ENCODE measurements at regions not wholly inside any gene's neighbourhood (a gene's known extent, or its start where the extent isn't known, plus 50 kb on each side); places are given as distances from the start of the nearest gene placed in this dataset.

GRCh38 chr3:132246212-132246611 is 71.0 kb upstream of the ACP3 start:
- DNase-seq, result no peak
- intact Hi-C loops (cut with DNase I), result no loop called here
- H3K36me3 ChIP-seq, result no peaks in the 10 kb centered on the region
- TF ChIP-seq CTCF (IDR thresholded peaks at IDR 0.05), result no peak
- no peak for ATAC-seq
- no peak overlapping the region for H3K27ac ChIP-seq
- H3K4me1 ChIP-seq, result no peaks in the 10 kb centered on the region
- H3K9me3 ChIP-seq, result no peaks in the 10 kb centered on the region
- H3K27me3 ChIP-seq, result no peaks in the 10 kb centered on the region
- no peak overlapping the region for H3K4me3 ChIP-seq

- ATAC-seq (no peak), DNase-seq (no peak)
- Histone ChIP-seq H3K27ac (no peak overlapping the region), H3K36me3 (no peaks in the 10 kb centered on the region), H3K4me3 (no peak overlapping the region), H3K27me3 (no peaks in the 10 kb centered on the region), H3K4me1 (no peaks in the 10 kb centered on the region), H3K9me3 (no peaks in the 10 kb centered on the region)
- intact Hi-C loops (cut with DNase I), result no loop called here
- no peak for TF ChIP-seq CTCF (IDR thresholded peaks at IDR 0.05)
Measured at GRCh38 chr3:132247211-132247610, 70.0 kb upstream of the ACP3 start.

- no peaks in the 10 kb centered on the region for H3K9me3 ChIP-seq
- intact Hi-C loops (cut with DNase I), result no loop called here
- no peaks in the 10 kb centered on the region for H3K36me3 ChIP-seq
- no peak overlapping the region for H3K4me3 ChIP-seq
- DNase-seq, result no peak
- no peaks in the 10 kb centered on the region for H3K27me3 ChIP-seq
- no peak for ATAC-seq
- TF ChIP-seq CTCF (IDR thresholded peaks at IDR 0.05), result no peak
- no peaks in the 10 kb centered on the region for H3K4me1 ChIP-seq
- H3K27ac ChIP-seq, result no peak overlapping the region
Measured at GRCh38 chr3:132248490-132248889, 68.7 kb upstream of the ACP3 start.

GRCh38 chr3:132253262-132253878 is 63.8 kb upstream of the ACP3 start:
- H3K27me3 ChIP-seq, result no peaks in the 10 kb centered on the region
- H3K27ac ChIP-seq, result no peak overlapping the region
- DNase-seq (no peak), ATAC-seq (peak; percentile 85)
- H3K36me3 ChIP-seq, result no peaks in the 10 kb centered on the region
- intact Hi-C loops (cut with DNase I), result no loop called here
- TF ChIP-seq CTCF (IDR thresholded peaks at IDR 0.05), result peak; percentile 77
- H3K4me1 ChIP-seq, result no peaks in the 10 kb centered on the region
- no peaks in the 10 kb centered on the region for H3K9me3 ChIP-seq
- no peak overlapping the region for H3K4me3 ChIP-seq

- no peaks in the 10 kb centered on the region for H3K9me3 ChIP-seq
- ATAC-seq (no peak), DNase-seq (no peak)
- intact Hi-C loops (cut with DNase I), result no loop called here
- no peaks in the 10 kb centered on the region for H3K36me3 ChIP-seq
- no peaks in the 10 kb centered on the region for H3K27me3 ChIP-seq
- no peaks in the 10 kb centered on the region for H3K4me1 ChIP-seq
- H3K4me3 ChIP-seq, result no peak overlapping the region
- no peak overlapping the region for H3K27ac ChIP-seq
- TF ChIP-seq CTCF (IDR thresholded peaks at IDR 0.05), result no peak
Measured at GRCh38 chr3:132254076-132254755, 63.0 kb upstream of the ACP3 start.

All from upper lobe of right lung (tissue), 1 donor.